HepG2 (cell line): ENCODE measurements at regions not wholly inside any gene's neighbourhood (a gene's known extent, or its start where the extent isn't known, plus 50 kb on each side); places are given as distances from the start of the nearest gene placed in this dataset.

Experiments used
- ATAC-seq: fragments of 200-7000 bp; cut with Tn5 transposase; 3 replicates; pipeline ENCODE4 v1.9.1; 2020; ENCODE audit warnings: mild to moderate bottlenecking, moderate library complexity
- BruUV-seq: library from RNA; stranded (reverse); fragments of 400-500 nt; replicated peaks from 2 replicates; lab custom pipeline; 2021; lab: Mats Ljungman, UMichigan
- CTCF ChIA-PET: fragments of 300-600 bp; formaldehyde crosslinking; extraction: SDS; loops from one replicate; lab custom pipeline; 2021; ENCODE audit warnings: low total read pairs, inconsistent platforms, low intra/inter-chr PET ratio; lab: Yijun Ruan, JAX
- POLR2A ChIA-PET: fragments of 350-600 bp; sonication (Branson Sonifier 250); formaldehyde crosslinking; loops from one replicate; lab custom pipeline; 2020; ENCODE audit warnings: antibody characterized with exemption, inconsistent platforms; lab: Yijun Ruan, JAX
- DNase-seq: peaks from one replicate; pipeline ENCODE4 v3.0.0-alpha.2; 2015; ENCODE audit warnings: low spot score
- FAIRE-seq: peaks from 3 replicates; lab custom pipeline; 2011; peaks lifted over from hg19 to GRCh38; lab: Jason Lieb, UNC
- H2AFZ ChIP-seq: one replicate; pipeline ENCODE4 v1.6.1; 2011; ENCODE audit warnings: low read length, inconsistent platforms
- H3K27ac ChIP-seq: fragments of 300-600 bp; 3 replicates; pipeline ENCODE4 v1.8.0; 2011; ENCODE audit warnings: mixed run types, mild to moderate bottlenecking, mixed read lengths, low read length, inconsistent platforms; ENCODE audit not compliant: insufficient read depth; ENCODE audit errors: extremely low read length
- H3K27me3 ChIP-seq, 2 experiments: fragments of 200-600 bp in 1 of 2; 2 replicates in 1 of 2; 3 replicates in 1 of 2; pipeline versions ENCODE4 v1.6.0 to v1.8.0; 2011; ENCODE audit warnings: low read length in 2 of 2, mild to moderate bottlenecking in 2 of 2, moderate library complexity in 2 of 2, inconsistent platforms in 1 of 2; ENCODE audit not compliant: insufficient read depth in 2 of 2, control insufficient read depth in 1 of 2
- H3K36me3 ChIP-seq, 2 experiments: fragments of 200-600 bp in 1 of 2; replicated peaks in 1 of 2; 2 replicates in 1 of 2; 3 replicates in 1 of 2; pipeline versions ENCODE4 v1.5.1 to v1.8.0; 2011; ENCODE audit warnings: low read length in 2 of 2, inconsistent platforms in 1 of 2; ENCODE audit not compliant: insufficient read depth in 2 of 2, control insufficient read depth in 1 of 2
- H3K4me1 ChIP-seq: 2 replicates; pipeline ENCODE4 v1.5.1; 2012; ENCODE audit warnings: low read length, inconsistent platforms; ENCODE audit not compliant: insufficient read depth
- H3K4me2 ChIP-seq: 2 replicates; pipeline ENCODE4 v1.6.0; 2011; ENCODE audit warnings: low read depth, low read length, inconsistent platforms
- H3K4me3 ChIP-seq, 3 experiments: fragments of 200-600 bp in 1 of 3; sonication (generic), shearing (Covaris generic) in 1 of 3; replicated peaks in 1 of 3; 2 replicates each; pipeline ENCODE4 v1.5.1; 2011 to 2016; ENCODE audit warnings: low read length in 3 of 3, inconsistent platforms in 2 of 3, low read depth in 2 of 3, mild to moderate bottlenecking in 2 of 3, control low read depth in 1 of 3, mixed read lengths in 1 of 3; ENCODE audit not compliant: insufficient read depth in 1 of 3
- H3K79me2 ChIP-seq: one replicate; pipeline ENCODE4 v1.6.1; 2011; ENCODE audit warnings: low read length, inconsistent platforms; ENCODE audit not compliant: insufficient read depth
- H3K9ac ChIP-seq: 2 replicates; pipeline ENCODE4 v1.6.0; 2011; ENCODE audit warnings: mild to moderate bottlenecking, low read depth, low read length, inconsistent platforms; ENCODE audit not compliant: insufficient read depth
- H3K9me3 ChIP-seq: 2 replicates; pipeline ENCODE4 v1.5.1; 2012; ENCODE audit warnings: mild to moderate bottlenecking, low read length
- H4K20me1 ChIP-seq: 2 replicates; pipeline ENCODE4 v1.6.0; 2011; ENCODE audit warnings: inconsistent platforms, mild to moderate bottlenecking, low read length, moderate library complexity; ENCODE audit not compliant: insufficient read depth
- MAFF ChIP-seq: IDR thresholded peaks from 2 replicates; pipeline ENCODE4 v1.6.1; 2011; ENCODE audit warnings: low read depth, low read length, improper control_type of control experiment
- MAFK ChIP-seq, 2 experiments: IDR thresholded peaks in 1 of 2; conservative IDR thresholded peaks in 1 of 2; 2 replicates each; pipeline ENCODE4 v1.6.1; 2011; ENCODE audit warnings: improper control_type of control experiment in 2 of 2, low read length in 2 of 2
- RFXAP ChIP-seq: sonication (generic); formaldehyde crosslinking; IDR thresholded peaks from 2 replicates; pipeline ENCODE4 v1.4.0; 2020; ENCODE audit warnings: missing genetic modification reagents, borderline replicate concordance
- ZNF121 ChIP-seq: sonication (generic); formaldehyde crosslinking; IDR thresholded peaks from 2 replicates; pipeline ENCODE4 v1.5.0; 2020; ENCODE audit warnings: mild to moderate bottlenecking, missing genetic modification reagents
- ZNF18 ChIP-seq: sonication (generic); formaldehyde crosslinking; IDR thresholded peaks from 2 replicates; pipeline ENCODE4 v1.8.0; 2022; ENCODE audit warnings: mild to moderate bottlenecking, missing genetic modification reagents; ENCODE audit not compliant: insufficient replicate concordance
- WGBS: methylation state at CpG from one replicate; pipeline ENCODE4 v1.1.6; 2017; ENCODE audit warnings: low lambda C conversion rate; 5-methylcytosine and 5-hydroxymethylcytosine counted together
- in situ Hi-C: cut with HindIII; loops from 2 replicates; pipeline ENCODE4 v1.10.0; 2017; ENCODE audit warnings: low pct_unique_long_range_greater_than_20kb; ENCODE audit not compliant: extremely low pct_ligation_motif_present
- intact Hi-C: fragments of 100-400 bp; cut with micrococcal nuclease; formaldehyde crosslinking; loops from one replicate; pipeline ENCODE4 v1.10.0; 2022; ENCODE audit not compliant: unreplicated experiment
- TF ChIP-seq, protein P1 (sequence below): sonication (generic); formaldehyde crosslinking; IDR thresholded peaks from 2 replicates; pipeline ENCODE4 v1.4.0; 2020; ENCODE audit warnings: missing genetic modification reagents

- DNase-seq, result no peak
- Histone ChIP-seq H3K9ac (no peak overlapping the region), H3K4me1 (peaks cover 99% of the 10 kb centered on the region), H2AFZ (no peak overlapping the region), H4K20me1 (no peaks in the 10 kb centered on the region), H3K4me3 (no peak overlapping the region), H3K9me3 (no peaks in the 10 kb centered on the region; the same call in 1 of the 2 replicates), H3K79me2 (no peaks in the 10 kb centered on the region), H3K27ac (no peak overlapping the region), H3K36me3 (no peaks in the 10 kb centered on the region), H3K27me3 (no peaks in the 10 kb centered on the region), H3K4me2 (no peak overlapping the region)
- WGBS, result 94% methylated on average over 1 of the region's 1 CpG
- BruUV-seq, result no TSS peak
- no peak for ATAC-seq
- CTCF ChIA-PET, result no interaction called here
- no peak for FAIRE-seq
- TF ChIP-seq, protein P1, sequence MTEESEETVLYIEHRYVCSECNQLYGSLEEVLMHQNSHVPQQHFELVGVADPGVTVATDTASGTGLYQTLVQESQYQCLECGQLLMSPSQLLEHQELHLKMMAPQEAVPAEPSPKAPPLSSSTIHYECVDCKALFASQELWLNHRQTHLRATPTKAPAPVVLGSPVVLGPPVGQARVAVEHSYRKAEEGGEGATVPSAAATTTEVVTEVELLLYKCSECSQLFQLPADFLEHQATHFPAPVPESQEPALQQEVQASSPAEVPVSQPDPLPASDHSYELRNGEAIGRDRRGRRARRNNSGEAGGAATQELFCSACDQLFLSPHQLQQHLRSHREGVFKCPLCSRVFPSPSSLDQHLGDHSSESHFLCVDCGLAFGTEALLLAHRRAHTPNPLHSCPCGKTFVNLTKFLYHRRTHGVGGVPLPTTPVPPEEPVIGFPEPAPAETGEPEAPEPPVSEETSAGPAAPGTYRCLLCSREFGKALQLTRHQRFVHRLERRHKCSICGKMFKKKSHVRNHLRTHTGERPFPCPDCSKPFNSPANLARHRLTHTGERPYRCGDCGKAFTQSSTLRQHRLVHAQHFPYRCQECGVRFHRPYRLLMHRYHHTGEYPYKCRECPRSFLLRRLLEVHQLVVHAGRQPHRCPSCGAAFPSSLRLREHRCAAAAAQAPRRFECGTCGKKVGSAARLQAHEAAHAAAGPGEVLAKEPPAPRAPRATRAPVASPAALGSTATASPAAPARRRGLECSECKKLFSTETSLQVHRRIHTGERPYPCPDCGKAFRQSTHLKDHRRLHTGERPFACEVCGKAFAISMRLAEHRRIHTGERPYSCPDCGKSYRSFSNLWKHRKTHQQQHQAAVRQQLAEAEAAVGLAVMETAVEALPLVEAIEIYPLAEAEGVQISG (CRISPR knock-in tag), result no peak
- TF ChIP-seq ZNF18 (CRISPR knock-in tag), result peak; percentile 24
- TF ChIP-seq RFXAP (CRISPR knock-in tag), result no peak
- peak; percentile 73 to 77 for TF ChIP-seq MAFK (conservative IDR thresholded peaks at IDR 0.05 in 1 of 2, IDR thresholded peaks at IDR 0.05 in 1 of 2; ENCODE audit: low read length in 2 of 2)
- TF ChIP-seq MAFF, result peak; percentile 60
- TF ChIP-seq ZNF121 (CRISPR knock-in tag), result 0 out of 2 replicates have a peak, but pooled peaks have one; percentile 27
- POLR2A ChIA-PET, result no interaction called here
- in situ Hi-C loops (no loop called here), intact Hi-C loops (no loop called here)
Measured at GRCh38 chr5:74950836-74951515, 84.8 kb upstream of the FAM169A start.
